ENCODE measurements at regions not wholly inside any gene's neighbourhood (a gene's known extent, or its start where the extent isn't known, plus 50 kb on each side); places are given as distances from the start of the nearest gene placed in this dataset.

GRCh38 chr11:31874631-31875191 is 63.6 kb upstream of the PAX6 start:
- Histone ChIP-seq H3K27ac (no peak overlapping the region), H3K4me3 (no peak overlapping the region), H3K27me3 (no peaks in the 10 kb centered on the region), H3K9me3 (no peaks in the 10 kb centered on the region), H3K4me1 (peaks cover 0 to 16% (median 3%) of the 10 kb centered on the region in 4 donors), H3K36me3 (no peaks in the 10 kb centered on the region)
- WGBS (ENCODE audit: insufficient coverage, low coverage, low lambda C conversion rate, missing lambda C conversion rate) = 38% methylated on average over 5 of the region's 6 CpGs
- DNase-seq (no peak), ATAC-seq (peak in 1 of 4 donors; percentile 39)
- intact Hi-C loops (cut with DNase I) = no loop called here
- TF ChIP-seq POLR2A (IDR thresholded peaks at IDR 0.05) (no peak), CTCF (IDR thresholded peaks at IDR 0.05) (no peak)

- 84% methylated on average over 2 of the region's 2 CpGs for WGBS (ENCODE audit: insufficient coverage, low coverage, low lambda C conversion rate, missing lambda C conversion rate)
- intact Hi-C loops (cut with DNase I) = no loop called here
- H3K4me3 ChIP-seq = no peak overlapping the region
- H3K27ac ChIP-seq = no peak overlapping the region
- H3K4me1 ChIP-seq = peaks cover 0 to 16% (median 3%) of the 10 kb centered on the region in 4 donors
- DNase-seq = no peak
- TF ChIP-seq POLR2A (IDR thresholded peaks at IDR 0.05) (no peak), CTCF (IDR thresholded peaks at IDR 0.05) (no peak)
- H3K27me3 ChIP-seq = no peaks in the 10 kb centered on the region
- no peaks in the 10 kb centered on the region for H3K9me3 ChIP-seq
- H3K36me3 ChIP-seq = no peaks in the 10 kb centered on the region
- no peak for ATAC-seq
Measured at GRCh38 chr11:31873124-31873523, 62.0 kb upstream of the PAX6 start.

- H3K4me3 ChIP-seq = no peak overlapping the region
- no peak for ATAC-seq
- H3K27ac ChIP-seq = no peak overlapping the region
- H3K4me1 ChIP-seq = peaks cover 0 to 16% (median 3%) of the 10 kb centered on the region in 4 donors
- TF ChIP-seq CTCF (IDR thresholded peaks at IDR 0.05) = no peak
- no peak for TF ChIP-seq POLR2A (IDR thresholded peaks at IDR 0.05)
- no peak for DNase-seq
- H3K27me3 ChIP-seq = no peaks in the 10 kb centered on the region
- H3K9me3 ChIP-seq = no peaks in the 10 kb centered on the region
- intact Hi-C loops (cut with DNase I) = no loop called here
- no peaks in the 10 kb centered on the region for H3K36me3 ChIP-seq
- 83% methylated on average over 2 of the region's 3 CpGs for WGBS (ENCODE audit: insufficient coverage, low coverage, low lambda C conversion rate, missing lambda C conversion rate)
Measured at GRCh38 chr11:31872076-31872443, 60.9 kb upstream of the PAX6 start.

GRCh38 chr11:31871310-31872075 is 60.4 kb upstream of the PAX6 start:
- no peaks in the 10 kb centered on the region for H3K9me3 ChIP-seq
- peaks cover 0 to 16% (median 3%) of the 10 kb centered on the region in 4 donors for H3K4me1 ChIP-seq
- intact Hi-C loops (cut with DNase I) = no loop called here
- no peak overlapping the region for H3K4me3 ChIP-seq
- ATAC-seq (peak; percentile 31 to 44 (median 37)), DNase-seq (no peak)
- no peak overlapping the region for H3K27ac ChIP-seq
- H3K36me3 ChIP-seq = no peaks in the 10 kb centered on the region
- TF ChIP-seq CTCF (IDR thresholded peaks at IDR 0.05) (no peak), POLR2A (IDR thresholded peaks at IDR 0.05) (no peak)
- 32% methylated on average over 8 of the region's 10 CpGs for WGBS (ENCODE audit: insufficient coverage, low coverage, low lambda C conversion rate, missing lambda C conversion rate)
- H3K27me3 ChIP-seq = no peaks in the 10 kb centered on the region
